Renal cortical epithelial cell (primary cell): ENCODE measurements at regions not wholly inside any gene's neighbourhood (a gene's known extent, or its start where the extent isn't known, plus 50 kb on each side); places are given as distances from the start of the nearest gene placed in this dataset.

Source experiments
- DNase-seq: peaks from one replicate; pipeline ENCODE4 v3.0.0-alpha.2; 2011; ENCODE audit warnings: low read depth

DNA sequence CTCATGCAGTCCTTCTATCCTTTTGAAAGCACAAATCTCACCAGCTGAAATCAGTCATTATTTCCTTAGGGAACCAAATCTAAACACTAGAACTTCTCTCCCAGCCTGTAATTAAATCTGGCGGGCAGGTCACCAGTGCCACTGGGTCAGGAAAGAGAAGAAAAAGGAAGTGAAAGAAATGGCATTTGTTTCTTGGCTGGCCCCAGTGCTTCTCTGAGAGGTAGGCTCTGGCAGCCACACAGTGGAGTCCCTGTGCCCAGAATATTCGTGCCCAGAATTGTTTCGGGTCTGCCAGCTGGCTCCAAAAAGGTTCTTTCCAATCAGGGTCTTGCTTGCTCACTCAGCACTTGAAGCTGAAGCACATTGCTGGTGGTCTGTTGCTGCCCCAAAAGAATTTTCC lies 133.9 kb upstream of the MTAP start:
- DNase-seq = no peak

DNA sequence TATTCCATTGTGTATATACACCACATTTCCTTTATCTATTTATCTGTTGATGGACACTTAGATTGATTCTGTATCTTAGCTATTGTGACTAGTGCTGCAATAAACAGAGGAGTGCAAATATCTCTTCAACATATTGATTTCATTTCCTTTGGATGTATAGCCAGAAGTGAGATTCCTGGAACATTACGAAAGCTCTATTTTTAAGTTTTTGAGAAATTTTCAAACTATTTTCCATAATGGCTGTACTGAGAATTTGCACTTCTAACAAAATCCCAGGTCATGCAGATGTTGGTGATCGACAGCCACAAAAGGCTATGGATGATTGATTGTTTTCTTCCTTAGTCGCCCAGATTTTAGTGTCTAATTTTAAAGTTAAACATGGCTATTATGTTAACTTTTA lies 132.7 kb upstream of the MTAP start:
- no peak for DNase-seq

DNA sequence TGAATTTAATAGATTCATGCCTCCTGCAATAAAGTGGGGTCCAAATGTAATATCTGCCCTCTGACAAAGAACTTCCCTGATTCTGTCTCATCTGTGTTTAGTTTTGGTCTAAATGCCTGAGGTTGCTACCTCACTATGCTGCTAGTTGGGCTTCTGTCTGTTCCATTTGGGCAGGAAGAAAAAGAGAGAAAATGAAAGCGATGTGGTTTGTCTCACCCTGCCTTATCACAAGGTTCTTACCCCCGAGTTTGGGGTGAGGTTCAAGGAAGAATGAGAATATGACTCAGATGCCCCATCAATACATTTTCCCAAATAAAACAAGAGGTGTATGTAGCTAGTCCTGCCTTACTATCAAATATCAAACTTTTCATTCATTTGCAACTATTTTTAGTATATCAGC lies 132.1 kb upstream of the MTAP start:
- DNase-seq = no peak

DNA sequence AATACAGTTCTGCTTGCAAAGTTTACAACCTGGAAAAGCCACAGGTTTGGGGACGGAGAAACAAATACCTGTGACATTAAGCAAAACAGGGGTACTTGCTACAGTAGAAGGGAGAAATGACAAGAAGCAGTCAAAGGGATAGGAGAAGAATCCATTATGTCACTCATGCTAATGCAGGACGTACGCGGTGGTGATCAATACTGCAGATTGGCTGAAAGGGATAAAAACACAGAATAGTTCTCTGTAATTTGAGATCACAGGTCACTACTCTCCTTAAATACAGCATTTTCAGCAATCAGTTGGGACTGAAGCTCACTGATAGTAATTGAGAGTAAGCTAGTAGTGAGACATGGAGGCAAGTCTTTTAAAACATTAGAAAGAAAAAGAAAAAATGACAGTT lies 130.3 kb upstream of the MTAP start:
- DNase-seq = no peak

DNA sequence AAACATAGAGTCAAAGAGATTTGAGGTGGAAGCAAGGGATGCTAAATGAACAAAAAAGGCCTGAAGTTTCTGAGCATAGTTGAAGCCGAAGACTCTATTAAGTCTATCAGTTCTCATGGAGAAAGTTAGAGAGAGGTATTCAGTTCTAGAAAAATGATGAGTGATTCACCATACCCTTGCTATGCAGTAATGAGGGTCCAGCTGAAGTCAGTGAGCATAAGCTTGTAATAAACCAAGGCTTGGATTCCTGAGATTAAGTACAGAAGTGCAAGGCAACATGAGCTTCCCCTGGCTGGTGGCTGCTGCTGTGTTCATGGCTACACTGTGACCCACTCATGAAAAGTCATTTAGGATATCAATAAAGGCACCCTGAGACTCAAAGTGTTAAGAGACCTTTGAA lies 129.7 kb upstream of the MTAP start:
- DNase-seq = no peak

DNA sequence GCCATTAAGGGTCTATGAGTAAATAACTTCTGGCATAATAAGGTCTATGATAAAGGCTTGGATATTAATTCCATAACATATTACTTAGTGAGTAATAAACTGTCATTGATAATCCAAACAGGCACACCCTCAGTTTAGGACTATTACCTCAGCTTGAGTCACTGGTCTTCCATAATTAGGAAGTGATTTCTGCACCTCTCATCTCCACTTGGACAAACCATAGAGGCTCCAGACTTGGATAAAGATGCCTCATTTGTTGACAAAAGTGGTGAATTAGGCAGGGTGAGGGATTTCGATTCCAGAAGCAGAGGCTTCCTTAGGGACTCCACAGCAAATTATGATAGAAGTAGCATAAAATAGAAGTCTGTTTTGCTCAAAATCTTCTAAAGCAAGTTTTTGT lies 127.5 kb upstream of the MTAP start:
- no peak for DNase-seq

DNA sequence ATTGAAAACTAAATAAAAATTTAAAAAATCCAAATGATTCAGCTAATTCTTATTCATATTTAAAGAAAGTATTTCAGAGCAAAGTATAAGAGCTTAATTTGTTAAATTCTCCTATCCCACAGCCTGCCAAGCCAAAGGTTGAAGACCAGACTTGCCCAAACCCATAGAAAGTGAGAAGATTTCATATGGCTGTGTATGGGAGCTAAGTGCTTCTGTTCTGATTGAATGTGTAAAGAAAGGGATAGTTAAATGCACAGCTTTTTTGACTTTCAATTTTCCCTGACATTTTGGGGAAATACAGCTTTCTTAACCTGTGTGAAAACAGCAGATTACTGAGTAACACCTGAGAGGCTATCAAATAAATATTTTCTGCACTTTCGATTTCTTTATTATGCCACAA lies 125.0 kb upstream of the MTAP start:
- DNase-seq = no peak

DNA sequence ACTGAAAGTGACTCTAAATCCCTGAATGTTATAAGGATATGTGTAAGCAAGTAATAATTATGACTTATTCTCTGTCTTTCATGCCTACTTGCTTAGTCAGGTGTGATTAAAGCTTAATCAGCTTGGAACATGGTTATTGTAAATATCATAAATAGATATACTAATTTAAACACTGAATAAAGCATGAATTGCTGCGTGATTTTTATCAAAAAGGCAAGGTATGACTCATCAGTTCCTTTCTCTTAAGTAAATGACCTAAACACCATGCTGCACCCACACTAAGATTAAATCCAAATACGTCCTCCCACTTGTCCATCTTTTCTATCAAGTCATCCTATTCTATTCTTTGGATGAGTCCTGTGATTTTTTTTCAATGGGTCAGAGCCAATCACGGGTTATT lies 124.6 kb upstream of the MTAP start:
- DNase-seq = peak; percentile 77

DNA sequence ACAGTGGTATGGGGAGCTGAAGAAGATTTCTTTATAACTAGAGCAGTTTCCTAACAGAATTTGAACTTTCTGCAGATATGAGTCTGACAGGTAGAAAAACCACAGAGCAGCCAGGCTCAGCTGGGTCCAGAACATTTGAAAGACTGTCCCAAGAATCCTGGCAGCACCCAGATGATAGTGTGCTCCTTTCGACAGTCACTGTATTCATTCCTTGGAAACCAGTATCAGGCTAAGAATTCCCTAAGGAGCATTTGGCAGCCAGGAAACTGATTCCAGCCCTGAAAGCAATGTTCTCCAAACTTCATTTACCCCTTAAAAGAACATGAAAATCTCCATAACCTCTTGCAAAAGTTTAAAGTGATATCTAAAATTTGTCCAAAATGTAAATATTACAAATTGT lies 123.0 kb upstream of the MTAP start:
- no peak for DNase-seq

DNA sequence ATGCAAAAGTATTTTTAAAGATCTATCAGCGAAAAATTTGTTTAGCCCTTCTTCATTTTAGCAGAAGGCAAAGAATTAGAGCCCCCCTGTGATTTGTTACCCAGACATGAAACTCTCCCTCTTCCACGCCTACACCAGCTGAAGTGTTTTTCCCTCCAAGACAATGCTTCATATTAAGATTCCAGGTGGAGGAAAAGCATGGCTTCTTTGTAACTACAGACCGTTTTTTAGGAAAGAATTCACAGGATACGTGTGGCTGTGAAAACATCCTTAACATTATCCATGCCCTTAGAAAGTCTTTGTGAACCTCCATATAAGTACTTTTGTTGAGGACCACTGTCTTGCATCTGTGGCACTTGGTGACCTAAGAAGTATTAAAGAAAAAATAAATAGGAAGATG lies 121.8 kb upstream of the MTAP start:
- no peak for DNase-seq

DNA sequence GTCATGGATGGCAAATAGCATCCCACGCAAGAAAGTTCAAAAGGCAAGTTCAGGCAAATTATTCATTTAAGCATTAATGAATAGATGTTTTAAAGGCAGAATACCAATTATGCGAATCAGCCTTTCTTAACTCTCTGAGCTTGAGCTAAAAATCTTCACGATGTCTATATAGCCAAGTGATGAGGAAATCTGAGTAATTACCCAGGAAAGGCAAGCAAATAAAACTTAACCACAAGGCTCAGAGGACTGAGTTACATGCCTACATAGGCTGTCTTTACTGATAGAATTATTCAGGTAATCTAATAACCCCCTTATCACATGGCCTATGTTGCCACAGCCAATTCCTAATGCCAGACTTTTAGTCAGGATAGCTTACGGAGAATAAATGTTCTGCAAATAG lies 120.8 kb upstream of the MTAP start:
- DNase-seq = peak; percentile 97

DNA sequence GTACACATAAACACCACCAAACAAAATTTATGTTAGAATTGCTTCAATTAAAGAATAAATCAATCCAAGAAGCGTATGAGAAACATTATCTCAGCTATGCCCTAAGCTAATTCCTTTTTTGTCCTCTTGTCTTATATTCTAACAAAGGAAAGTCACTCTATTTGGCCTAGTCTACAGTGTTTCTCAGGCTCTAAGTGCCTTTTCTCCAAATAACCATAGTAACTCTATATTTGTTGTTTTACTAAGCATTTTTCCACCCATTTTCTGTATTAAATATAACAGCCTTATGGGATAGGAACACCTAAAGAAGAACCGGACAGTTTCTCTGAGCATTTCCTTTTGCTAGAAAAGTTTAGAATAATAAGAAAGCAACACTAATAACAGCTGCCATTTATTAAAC lies 120.1 kb upstream of the MTAP start:
- no peak for DNase-seq

DNA sequence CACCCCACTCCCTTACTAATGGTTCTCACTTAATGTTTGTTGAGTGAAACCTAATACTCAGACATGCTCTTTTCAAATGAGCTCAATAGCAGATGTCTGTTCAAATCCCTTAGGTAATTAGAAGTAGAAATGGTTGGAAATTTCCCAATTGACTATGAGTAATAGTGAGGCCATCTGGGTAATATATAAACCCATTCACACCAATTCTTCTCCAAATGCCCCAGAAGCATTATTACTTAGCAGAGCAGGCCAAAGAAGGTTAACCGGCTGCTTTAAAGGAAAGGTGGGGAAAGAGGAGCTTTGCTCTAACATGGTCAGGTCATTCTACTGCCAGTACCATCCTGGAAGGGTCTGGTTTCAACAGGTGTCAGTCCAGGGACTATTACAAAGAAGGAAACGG lies 119.5 kb upstream of the MTAP start:
- peak; percentile 98 for DNase-seq

DNA sequence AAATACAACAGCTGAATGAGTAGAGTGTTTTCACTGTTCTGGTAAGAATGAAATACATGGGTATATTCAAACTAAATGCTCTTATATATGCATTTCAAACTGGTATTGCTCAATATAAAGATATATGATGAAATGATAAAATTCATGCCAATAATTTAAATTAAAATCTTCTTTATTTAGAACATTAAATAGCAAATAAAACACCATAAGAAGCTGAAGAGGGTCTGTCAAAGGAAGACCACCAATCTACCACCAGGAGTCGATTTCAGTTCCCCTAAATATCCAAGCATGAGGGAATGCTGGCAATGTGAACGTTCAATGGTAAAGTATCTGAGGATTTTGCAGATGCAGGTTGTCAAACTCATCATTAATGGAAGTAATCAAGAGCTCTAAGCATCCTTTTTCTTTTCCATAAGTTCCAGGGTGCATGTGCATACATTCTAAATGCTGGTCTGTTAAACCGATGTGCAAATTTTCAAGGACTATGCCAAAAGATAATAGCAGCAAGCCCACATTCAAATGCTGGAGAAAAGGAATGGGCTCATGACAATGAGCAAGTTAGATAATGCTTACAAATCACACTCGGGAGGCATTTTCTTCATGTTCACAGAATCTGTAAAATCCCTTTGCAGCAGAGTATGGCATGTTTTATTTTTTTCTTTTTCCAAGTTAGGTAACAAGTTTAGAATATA lies 118.8 kb upstream of the MTAP start:
- no peak for DNase-seq

DNA sequence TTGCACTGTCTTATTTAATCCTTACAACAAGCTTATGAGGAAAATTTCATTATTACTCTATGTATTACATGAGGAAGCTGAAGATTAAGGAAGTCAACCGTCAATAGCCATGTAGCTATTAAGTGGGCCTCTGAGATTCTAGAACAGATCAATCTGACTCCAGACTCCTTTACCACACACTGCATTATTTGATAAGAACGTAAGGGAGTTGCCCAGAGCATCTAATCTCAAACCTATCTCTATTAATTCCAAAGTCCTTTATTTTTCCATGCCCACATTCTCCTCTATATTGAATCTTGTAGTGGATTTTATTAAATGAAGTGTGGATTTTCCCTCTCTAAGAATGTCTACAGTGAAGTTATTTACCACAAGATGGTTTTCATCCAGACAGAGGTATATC lies 118.2 kb upstream of the MTAP start:
- no peak for DNase-seq

DNA sequence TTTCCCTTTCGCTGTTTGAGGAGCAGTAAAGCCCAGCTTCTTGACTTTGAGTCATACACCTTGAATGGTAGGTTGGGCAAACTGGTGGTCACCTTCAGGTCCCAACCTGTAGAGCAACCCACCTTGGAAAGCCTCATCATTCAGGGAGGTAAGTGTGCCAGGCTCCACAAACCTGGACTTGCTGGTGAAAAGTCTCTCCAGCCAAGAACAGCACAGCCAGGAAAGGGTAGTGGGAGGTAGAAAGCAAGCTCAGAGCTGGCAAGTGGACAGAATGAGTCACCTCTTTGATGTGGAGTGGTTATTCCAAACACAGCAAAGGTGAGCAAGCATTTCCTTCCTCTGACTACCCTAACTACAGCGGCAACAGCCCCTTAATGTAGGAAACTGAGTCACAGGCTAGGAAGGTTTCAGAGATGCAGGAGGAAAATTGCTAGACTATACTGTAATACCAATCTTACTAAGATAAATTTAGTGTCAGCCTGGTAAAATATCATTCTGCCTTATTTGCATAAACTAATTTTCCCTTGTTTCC lies 117.5 kb upstream of the MTAP start:
- DNase-seq = peak; percentile 98

DNA sequence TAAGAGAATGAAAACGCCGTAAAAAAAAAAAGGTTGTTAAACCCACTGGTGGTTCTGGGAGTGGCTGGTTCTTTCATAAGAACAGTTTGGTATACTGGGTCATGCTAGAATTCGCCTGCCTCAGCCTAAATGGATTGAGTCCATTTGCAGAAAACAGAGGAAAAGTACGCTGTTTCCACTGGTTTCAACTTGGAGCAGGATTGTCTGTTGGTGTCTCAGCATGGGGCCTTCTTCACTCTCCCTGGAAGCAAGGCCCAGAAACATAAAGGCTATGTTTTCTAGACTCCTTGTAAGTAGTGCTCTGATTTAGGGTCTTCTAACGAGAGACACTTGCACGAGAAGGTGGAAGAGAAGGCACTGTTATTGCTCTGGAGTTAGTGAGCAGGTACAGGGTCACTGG lies 116.9 kb upstream of the MTAP start:
- DNase-seq = no peak

DNA sequence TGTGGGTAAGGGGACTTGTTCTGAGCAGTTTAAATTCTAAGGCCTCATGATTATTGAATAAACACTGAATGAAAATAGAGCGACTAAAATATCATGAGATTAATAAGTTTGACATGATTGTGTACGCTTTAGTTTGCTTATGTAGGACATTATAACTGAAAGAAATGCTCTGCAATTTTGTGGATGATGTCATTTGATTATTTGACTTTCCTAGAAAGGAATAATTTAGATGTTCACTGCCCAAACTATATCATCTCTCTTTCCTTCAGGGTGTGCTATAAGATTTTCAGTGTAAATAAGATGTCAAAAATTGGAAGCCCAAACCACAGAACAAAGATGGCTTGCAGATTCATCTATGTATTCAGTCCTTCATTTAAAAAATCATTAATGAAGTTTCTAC lies 115.7 kb upstream of the MTAP start:
- no peak for DNase-seq

DNA sequence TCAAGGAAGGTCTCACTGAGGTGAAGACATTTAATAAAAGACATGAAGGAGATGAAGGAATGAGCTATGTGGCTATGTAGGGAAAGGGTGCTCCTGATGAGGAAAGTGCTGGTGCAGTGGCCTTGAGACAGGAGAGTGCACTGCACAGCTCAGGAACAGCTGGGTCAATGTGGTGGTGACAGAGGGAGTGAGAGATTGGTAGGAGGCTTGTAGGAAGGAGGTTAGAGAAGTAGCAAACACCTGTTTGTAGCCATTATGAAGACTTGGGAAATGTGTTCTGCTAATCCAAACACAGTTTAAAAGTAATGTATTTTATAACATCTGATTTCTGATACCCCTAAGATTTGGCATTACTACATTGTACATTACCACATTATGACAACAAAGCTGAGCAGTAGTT lies 115.1 kb upstream of the MTAP start:
- no peak for DNase-seq

DNA sequence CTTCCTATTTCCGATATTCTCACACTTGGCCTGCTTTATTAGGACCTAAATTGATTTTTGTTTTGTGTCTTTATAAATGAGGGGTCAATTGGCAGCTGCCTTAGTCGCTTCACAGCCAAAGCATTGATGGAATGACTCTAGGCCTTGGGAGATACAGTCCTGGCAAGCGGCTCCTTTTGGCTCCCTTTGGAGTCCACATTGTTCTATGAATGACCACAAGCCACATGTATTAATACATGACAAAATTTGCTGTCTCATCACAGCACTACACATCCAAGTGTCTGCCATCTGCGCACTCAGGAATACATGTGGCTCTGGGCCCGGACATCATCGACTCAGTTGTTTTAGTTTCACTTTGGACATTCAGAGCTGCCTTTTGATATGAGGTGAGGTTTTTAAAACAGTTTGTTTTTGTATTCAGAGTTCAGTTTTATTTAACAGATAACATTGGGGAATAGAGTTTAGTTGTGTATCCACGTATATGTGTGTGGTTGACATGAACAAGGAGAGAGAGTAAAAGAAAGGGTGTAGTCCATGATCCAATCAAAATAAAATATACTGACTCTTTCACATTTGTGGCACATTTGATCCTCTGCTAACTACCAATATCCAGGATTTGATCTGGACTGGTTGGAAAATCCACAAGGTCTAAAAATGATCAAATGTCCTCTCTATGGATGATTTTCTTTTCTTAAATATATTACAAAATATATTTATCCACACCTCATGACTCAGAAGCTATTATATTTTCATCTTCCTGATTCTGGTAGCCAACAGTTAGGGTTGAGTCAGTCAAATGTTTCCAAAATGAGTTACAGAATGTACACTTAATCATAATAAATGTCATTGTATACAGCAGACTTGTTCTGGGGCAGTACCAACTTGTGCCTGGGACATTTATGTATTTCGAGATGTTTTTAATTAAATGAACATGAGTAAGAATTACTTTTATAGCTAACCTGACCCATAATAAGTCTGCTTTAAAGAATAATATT lies 114.0 kb upstream of the MTAP start:
- DNase-seq = peak; percentile 46

DNA sequence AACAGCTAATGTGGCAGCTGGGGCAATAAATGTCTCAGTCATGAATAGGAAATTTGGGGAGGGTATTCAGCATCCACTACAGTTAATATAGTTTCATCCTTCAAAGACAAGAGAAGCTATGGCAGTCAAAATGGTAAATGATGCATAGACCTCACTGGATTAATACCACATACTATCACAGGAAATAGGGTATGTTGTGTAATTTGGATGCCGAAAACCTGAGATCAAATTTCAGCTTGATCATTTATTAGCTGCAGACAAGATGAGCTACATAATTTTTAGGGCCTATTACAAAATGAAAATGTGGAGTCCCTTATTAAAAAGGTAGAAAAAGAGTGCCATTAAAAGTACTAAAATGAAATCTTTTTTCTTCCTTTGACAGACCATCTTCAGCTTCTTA lies 112.6 kb upstream of the MTAP start:
- DNase-seq = no peak

DNA sequence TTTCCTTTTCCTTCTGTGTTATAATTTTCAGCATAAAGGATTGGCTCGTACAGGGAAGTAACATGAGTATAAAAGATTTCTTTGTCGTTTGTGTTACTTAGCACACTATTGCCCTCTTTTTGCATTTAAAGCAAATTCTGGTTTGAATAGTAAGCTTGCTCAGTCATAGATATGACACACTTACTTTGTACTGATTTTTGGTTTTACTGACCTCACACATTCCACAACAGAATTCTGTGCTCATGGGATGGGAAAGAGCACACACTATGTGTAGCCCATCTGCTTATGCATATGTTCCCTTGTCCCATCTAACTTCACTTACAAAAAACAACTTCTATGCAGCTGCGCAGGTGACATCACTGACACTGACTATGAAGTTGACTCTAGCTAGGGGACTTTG lies 111.9 kb upstream of the MTAP start:
- DNase-seq = no peak

DNA sequence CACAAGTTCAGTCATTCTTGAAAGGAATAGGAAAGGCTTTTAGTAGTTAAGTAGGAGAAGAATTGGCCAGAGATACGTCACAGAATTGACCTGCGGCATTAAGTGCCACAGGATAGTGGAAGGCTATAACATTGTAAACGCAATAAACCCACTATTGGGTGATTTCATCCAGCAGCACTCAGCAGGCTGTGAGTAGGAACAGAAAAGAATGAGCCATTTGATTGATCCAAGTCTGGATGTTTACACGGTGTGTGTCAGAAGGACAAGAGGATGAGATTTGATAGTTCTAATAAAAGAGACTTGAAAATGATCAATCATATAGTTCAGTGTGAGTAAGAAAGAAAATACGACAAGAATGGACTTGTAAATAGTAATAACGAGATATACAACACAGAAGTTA lies 110.0 kb upstream of the MTAP start:
- no peak for DNase-seq
